ENCODE measurements at regions not wholly inside any gene's neighbourhood (a gene's known extent, or its start where the extent isn't known, plus 50 kb on each side); places are given as distances from the start of the nearest gene placed in this dataset.

- Histone ChIP-seq H3K27ac (ENCODE audit: low read depth, low read length) (no peak overlapping the region), H3K4ac (replicated peaks; ENCODE audit: insufficient read length, low read depth, low read length) (no peak overlapping the region), H4K5ac (ENCODE audit: insufficient read length, low read depth, low read length) (no peak overlapping the region), H3K4me1 (replicated peaks in 1 of 4; ENCODE audit: control insufficient read depth in 3 of 4, insufficient read depth in 4 of 4, low read length in 3 of 4) (peaks cover 0 to 4% (median 0%) of the 10 kb centered on the region in 4 experiments; a peak in 2 of 7 replicates), H3K36me3 (ENCODE audit: control insufficient read depth in 2 of 4, insufficient read depth in 4 of 4, low read length in 3 of 4) (no peaks in the 10 kb centered on the region), H4K91ac (replicated peaks; ENCODE audit: insufficient read length, low read length) (no peak overlapping the region), H3K79me2 (ENCODE audit: control insufficient read depth in 1 of 2, insufficient read depth in 2 of 2, low read length in 2 of 2) (no peaks in the 10 kb centered on the region), H2AK5ac (ENCODE audit: low read depth, low read length) (no peak overlapping the region), H3K14ac (ENCODE audit: insufficient read length) (no peak overlapping the region), H3K4me3 (ENCODE audit: extremely low read depth in 1 of 4, insufficient read depth in 2 of 4, low read depth in 3 of 4, low read length in 4 of 4) (no peak overlapping the region), H2AFZ (ENCODE audit: low read length) (no peak overlapping the region), H3K27me3 (replicated peaks in 1 of 4; ENCODE audit: control insufficient read depth in 3 of 4, extremely low read depth in 1 of 4, insufficient read depth in 3 of 4, low read length in 3 of 4) (peaks cover 0 to 2% (median 0%) of the 10 kb centered on the region in 4 experiments; a peak in 1 of 7 replicates), H4K8ac (ENCODE audit: extremely low read depth, insufficient read depth, low read length) (no peak overlapping the region), H2BK12ac (ENCODE audit: low read depth, low read length) (no peak overlapping the region), H3K56ac (replicated peaks; ENCODE audit: insufficient read length, low read depth, low read length) (no peak overlapping the region), H2BK120ac (replicated peaks; ENCODE audit: low read depth, low read length) (no peak overlapping the region), H2BK15ac (ENCODE audit: low read length) (no peak overlapping the region), H3K9me3 (ENCODE audit: insufficient read depth in 2 of 2, low read depth in 1 of 2, low read length in 1 of 2) (no peaks in the 10 kb centered on the region), H3K79me1 (ENCODE audit: low read depth, low read length) (no peaks in the 10 kb centered on the region), H2BK20ac (ENCODE audit: low read length) (no peak overlapping the region), H4K20me1 (replicated peaks in 1 of 2; ENCODE audit: control insufficient read depth in 1 of 2, insufficient read depth in 2 of 2, low read length in 2 of 2) (no peaks in the 10 kb centered on the region), H3K23ac (ENCODE audit: insufficient read length) (no peak overlapping the region), H2BK5ac (ENCODE audit: low read depth, low read length) (no peak overlapping the region), H3K18ac (ENCODE audit: extremely low read depth, low read length) (no peak overlapping the region), H3K23me2 (ENCODE audit: low read depth, low read length) (no peaks in the 10 kb centered on the region), H3K4me2 (ENCODE audit: insufficient read depth in 1 of 2, low read depth in 2 of 2, low read length in 2 of 2) (no peak overlapping the region), H3K9ac (replicated peaks in 1 of 4; ENCODE audit: extremely low read depth in 1 of 4, low read depth in 3 of 4, low read length in 3 of 4) (no peak overlapping the region)
- FAIRE-seq (no peak), DNase-seq (ENCODE audit: low read depth in 1 of 2, low spot score in 2 of 2) (no peak)
- TF ChIP-seq CBX8 (IDR thresholded peaks at IDR 0.05; ENCODE audit: borderline replicate concordance, low read depth, low read length): no peak
- TF ChIP-seq TAF1 (IDR thresholded peaks at IDR 0.05; ENCODE audit: low read depth, low read length): no peak
- no peak for TF ChIP-seq TCF12 (IDR thresholded peaks at IDR 0.05; ENCODE audit: low read depth, low read length)
- TF ChIP-seq MAFK (IDR thresholded peaks at IDR 0.05; ENCODE audit: low read depth, low read length): no peak
- POLR2A ChIA-PET (ENCODE audit: partially characterized antibody): no interaction called here
- CTCF ChIA-PET (ENCODE audit: partially characterized antibody): no interaction called here
- WGBS, 2 experiments (ENCODE audit: extremely low coverage in 1 of 2, insufficient coverage in 1 of 2, insufficient read length in 1 of 2, insufficient replicate concordance in 2 of 2, low coverage in 1 of 2, low lambda C conversion rate in 2 of 2, missing lambda C conversion rate in 1 of 2): 65% methylated on average over 2 of the region's 2 CpGs; no CpG with 5 or more reads in 1 of the 2 experiments
Observed at GRCh38 chr18:41524674-41525470, 430.2 kb upstream of the PIK3C3 start.

Measured in H1 (cell line).